AG04449 (cell line): ENCODE measurements at regions not wholly inside any gene's neighbourhood (a gene's known extent, or its start where the extent isn't known, plus 50 kb on each side); places are given as distances from the start of the nearest gene placed in this dataset.

Experiments used
- CTCF ChIA-PET: fragments of 350-600 bp; formaldehyde crosslinking; extraction: SDS; loops from one replicate; lab custom pipeline; 2021; ENCODE audit warnings: antibody characterized with exemption; lab: Yijun Ruan, JAX
- POLR2A ChIA-PET: fragments of 400-600, 350-600 bp; formaldehyde crosslinking; extraction: SDS; loops from one replicate; lab custom pipeline; 2020; ENCODE audit warnings: antibody characterized with exemption, inconsistent platforms; lab: Yijun Ruan, JAX
- DNase-seq: peaks from one replicate; pipeline ENCODE4 v3.0.0-alpha.2; 2010; ENCODE audit warnings: low read depth, low spot score
- H3K4me3 ChIP-seq: 2 replicates; pipeline ENCODE4 v1.5.1; 2011; ENCODE audit warnings: low read depth, mild to moderate bottlenecking, control low read depth, low read length
- TF ChIP-seq, protein P1 (sequence below): IDR thresholded peaks from one replicate; pipeline ENCODE4 v1.5.1; 2011; ENCODE audit warnings: mild to moderate bottlenecking, moderate library complexity, low read length, control low read depth, inconsistent platforms; ENCODE audit not compliant: insufficient read depth; ENCODE audit errors: missing control alignments

DNA sequence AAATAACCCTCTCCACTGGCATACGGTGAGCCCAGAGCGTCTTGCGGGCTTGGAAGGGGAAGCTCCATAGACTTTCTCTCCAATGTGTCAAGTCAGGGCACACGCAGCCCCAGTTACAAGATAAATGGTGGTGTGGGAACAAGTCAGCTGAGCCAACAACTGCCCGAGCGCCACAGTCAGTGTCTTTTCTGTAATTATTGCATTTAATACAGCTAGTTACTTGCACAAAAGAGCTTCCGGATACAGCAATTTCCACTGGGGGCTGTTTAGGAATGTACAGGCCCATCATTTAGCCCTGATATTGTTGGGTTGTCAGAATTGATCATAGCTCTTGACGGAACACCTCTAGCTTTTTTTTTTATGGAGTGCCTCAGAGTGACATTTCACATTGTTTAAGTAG is 193.5 kb upstream of the SP8 start:
- H3K4me3 ChIP-seq, result no peak overlapping the region
- TF ChIP-seq, protein P1, sequence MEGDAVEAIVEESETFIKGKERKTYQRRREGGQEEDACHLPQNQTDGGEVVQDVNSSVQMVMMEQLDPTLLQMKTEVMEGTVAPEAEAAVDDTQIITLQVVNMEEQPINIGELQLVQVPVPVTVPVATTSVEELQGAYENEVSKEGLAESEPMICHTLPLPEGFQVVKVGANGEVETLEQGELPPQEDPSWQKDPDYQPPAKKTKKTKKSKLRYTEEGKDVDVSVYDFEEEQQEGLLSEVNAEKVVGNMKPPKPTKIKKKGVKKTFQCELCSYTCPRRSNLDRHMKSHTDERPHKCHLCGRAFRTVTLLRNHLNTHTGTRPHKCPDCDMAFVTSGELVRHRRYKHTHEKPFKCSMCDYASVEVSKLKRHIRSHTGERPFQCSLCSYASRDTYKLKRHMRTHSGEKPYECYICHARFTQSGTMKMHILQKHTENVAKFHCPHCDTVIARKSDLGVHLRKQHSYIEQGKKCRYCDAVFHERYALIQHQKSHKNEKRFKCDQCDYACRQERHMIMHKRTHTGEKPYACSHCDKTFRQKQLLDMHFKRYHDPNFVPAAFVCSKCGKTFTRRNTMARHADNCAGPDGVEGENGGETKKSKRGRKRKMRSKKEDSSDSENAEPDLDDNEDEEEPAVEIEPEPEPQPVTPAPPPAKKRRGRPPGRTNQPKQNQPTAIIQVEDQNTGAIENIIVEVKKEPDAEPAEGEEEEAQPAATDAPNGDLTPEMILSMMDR, result no peak
- no peak for DNase-seq
- POLR2A ChIA-PET, result no interaction called here
- CTCF ChIA-PET, result no interaction called here

DNA sequence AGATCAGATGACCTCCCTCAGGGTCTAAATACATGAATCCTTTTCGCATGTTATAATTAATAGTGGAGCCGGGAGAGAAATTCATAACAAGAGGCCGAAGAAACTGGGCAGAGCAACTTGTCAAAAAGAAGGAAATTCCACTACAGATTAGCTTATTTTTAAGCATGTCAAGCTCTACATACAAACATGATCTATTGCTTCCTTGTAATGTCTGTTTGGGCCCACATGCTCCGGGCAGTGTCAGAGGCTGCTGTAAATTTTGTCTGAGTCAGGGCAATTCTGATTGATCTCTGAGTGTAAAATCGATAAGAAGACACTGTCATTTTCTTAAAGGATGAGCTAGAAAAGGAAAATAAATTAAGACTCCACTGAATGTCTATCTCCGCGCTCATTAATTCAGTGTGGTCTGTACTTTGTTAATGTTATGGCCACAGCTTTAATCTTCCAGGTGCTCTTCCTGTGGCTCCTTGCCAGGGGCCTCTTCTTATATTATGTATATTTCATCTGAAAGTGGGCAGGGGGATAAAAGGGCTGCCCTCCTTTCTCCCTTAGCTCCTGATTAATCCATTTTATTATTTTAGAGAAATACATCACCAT is 194.1 kb upstream of the SP8 start:
- ChIA-PET POLR2A (no interaction called here), CTCF (no interaction called here)
- H3K4me3 ChIP-seq, result no peak overlapping the region
- no peak for DNase-seq
- TF ChIP-seq, protein P1, result no peak

DNA sequence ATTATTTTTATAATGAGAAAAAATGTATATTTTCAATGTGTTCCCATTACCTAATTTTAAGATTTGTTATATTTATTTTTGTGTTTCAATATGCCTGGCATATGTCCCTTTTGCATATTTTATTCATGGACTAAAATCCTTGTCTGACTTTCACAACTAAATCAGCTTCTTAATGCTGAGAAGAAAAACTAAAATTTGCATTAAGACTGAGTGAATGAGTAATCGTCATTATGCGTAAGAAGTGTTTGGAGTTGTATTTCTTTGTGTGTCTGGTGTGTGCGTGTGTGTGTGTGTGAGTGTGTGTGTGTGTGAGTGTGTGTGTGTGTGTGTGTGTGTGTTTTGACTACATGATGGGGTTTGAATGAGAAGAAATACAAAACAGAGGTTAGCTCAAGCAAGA is 201.7 kb upstream of the SP8 start:
- CTCF ChIA-PET, result no interaction called here
- POLR2A ChIA-PET, result no interaction called here
- TF ChIP-seq, protein P1, result no peak
- H3K4me3 ChIP-seq, result no peak overlapping the region
- DNase-seq, result no peak

DNA sequence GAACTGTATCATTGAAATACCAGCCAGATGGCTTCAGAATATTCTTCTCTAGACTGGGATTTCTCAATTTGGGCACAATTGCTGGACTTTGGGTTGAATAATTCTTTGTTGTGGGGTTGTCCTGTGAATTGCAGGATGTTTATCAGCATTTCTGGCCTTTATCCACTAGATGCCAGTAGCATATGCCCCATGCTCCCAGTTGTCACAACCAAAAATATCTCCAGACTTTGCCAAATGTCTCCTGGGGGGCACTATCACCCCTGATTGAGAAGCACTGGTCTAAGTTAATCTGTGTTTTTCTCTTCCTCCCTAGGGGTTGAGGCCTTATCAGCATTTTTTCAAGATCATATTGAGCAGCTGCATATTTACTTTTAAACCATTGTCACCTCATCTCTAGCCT is 204.9 kb upstream of the SP8 start:
- TF ChIP-seq, protein P1, result no peak
- POLR2A ChIA-PET, result no interaction called here
- no peak for DNase-seq
- no peak overlapping the region for H3K4me3 ChIP-seq
- CTCF ChIA-PET, result no interaction called here

DNA sequence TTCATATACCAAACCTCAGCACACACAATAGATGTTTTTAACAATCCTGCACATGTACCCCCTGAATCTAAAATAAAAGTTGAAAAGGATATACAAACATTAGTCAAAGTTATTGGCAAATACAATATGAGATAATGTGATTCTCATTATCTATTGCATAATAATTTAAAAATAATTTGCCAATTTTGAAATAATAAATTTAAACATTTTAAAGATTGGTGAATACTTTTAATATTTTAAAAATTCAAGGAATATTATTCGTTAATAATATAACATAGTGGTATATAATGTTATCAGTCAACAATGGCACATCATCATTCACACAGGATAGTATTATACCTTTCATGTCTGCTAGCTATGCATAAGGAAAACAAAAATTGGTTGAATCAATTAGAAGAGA is 207.0 kb upstream of the SP8 start:
- no peak for DNase-seq
- CTCF ChIA-PET, result no interaction called here
- POLR2A ChIA-PET, result no interaction called here
- TF ChIP-seq, protein P1, result no peak
- no peak overlapping the region for H3K4me3 ChIP-seq

DNA sequence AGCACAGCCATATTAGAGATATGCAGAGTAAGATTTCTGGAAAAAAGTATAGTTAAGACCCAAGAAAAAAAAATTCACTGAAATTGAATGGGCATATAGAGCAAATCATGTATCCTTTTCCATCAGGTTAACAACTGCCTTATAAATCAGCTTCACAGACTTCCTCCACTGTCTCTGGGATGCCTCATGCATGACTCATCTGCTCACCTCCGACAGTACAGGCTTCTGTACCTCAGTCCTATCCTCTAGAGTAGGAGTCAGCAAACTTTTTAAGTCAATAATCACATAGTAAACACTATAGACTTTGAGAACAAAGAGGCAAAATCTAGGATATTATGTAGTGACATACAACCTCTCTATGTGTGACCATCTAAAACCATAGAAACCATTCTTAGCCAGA is 211.6 kb upstream of the SP8 start:
- ChIA-PET POLR2A (no interaction called here), CTCF (no interaction called here)
- no peak for DNase-seq

More for the DNA sequence above, 211.6 kb upstream of the SP8 start:
- H3K4me3 ChIP-seq, result no peak overlapping the region
- TF ChIP-seq, protein P1, result no peak
